Effector CD4-positive, alpha-beta T cell (primary cell): ENCODE measurements at regions not wholly inside any gene's neighbourhood (a gene's known extent, or its start where the extent isn't known, plus 50 kb on each side); places are given as distances from the start of the nearest gene placed in this dataset.

Experiments used
- DNase-seq: peaks from one replicate; pipeline ENCODE4 v3.0.0-alpha.2; 2020

GRCh38 chr11:127678631-127679030, 678.1 kb upstream of the KIRREL3 start:
- no peak for DNase-seq

GRCh38 chr11:127677660-127678425, 677.3 kb upstream of the KIRREL3 start:
- DNase-seq, result no peak

- DNase-seq, result no peak
These were observed 675.0 kb upstream of the KIRREL3 start for GRCh38 chr11:127675581-127675980.

GRCh38 chr11:127674754-127675153, 674.2 kb upstream of the KIRREL3 start:
- DNase-seq, result no peak

- no peak for DNase-seq
These were observed 670.0 kb upstream of the KIRREL3 start for GRCh38 chr11:127670374-127671119.

GRCh38 chr11:127656116-127656836, 655.7 kb upstream of the KIRREL3 start:
- DNase-seq, result no peak

GRCh38 chr11:127653076-127653475, 652.5 kb upstream of the KIRREL3 start:
- DNase-seq, result no peak

GRCh38 chr11:127651888-127652221, 651.3 kb upstream of the KIRREL3 start:
- no peak for DNase-seq

- no peak for DNase-seq
These were observed 650.8 kb upstream of the KIRREL3 start for GRCh38 chr11:127651175-127651887.

- DNase-seq, result no peak
These were observed 649.4 kb upstream of the KIRREL3 start for GRCh38 chr11:127649958-127650357.

- DNase-seq, result no peak
These were observed 648.5 kb upstream of the KIRREL3 start for GRCh38 chr11:127649071-127649470.

- DNase-seq, result no peak
These were observed 648.0 kb upstream of the KIRREL3 start for GRCh38 chr11:127648583-127648982.

GRCh38 chr11:127644366-127644765, 643.8 kb upstream of the KIRREL3 start:
- DNase-seq, result no peak

GRCh38 chr11:127643268-127644058, 642.9 kb upstream of the KIRREL3 start:
- no peak for DNase-seq

- DNase-seq, result no peak
These were observed 640.2 kb upstream of the KIRREL3 start for GRCh38 chr11:127640561-127641451.

- no peak for DNase-seq
These were observed 639.3 kb upstream of the KIRREL3 start for GRCh38 chr11:127639916-127640315.

GRCh38 chr11:127632976-127633680, 632.6 kb upstream of the KIRREL3 start:
- DNase-seq, result no peak

- DNase-seq, result no peak
These were observed 632.0 kb upstream of the KIRREL3 start for GRCh38 chr11:127632546-127632945.

GRCh38 chr11:127631974-127632373, 631.4 kb upstream of the KIRREL3 start:
- no peak for DNase-seq

- no peak for DNase-seq
These were observed 628.6 kb upstream of the KIRREL3 start for GRCh38 chr11:127629200-127629599.

- DNase-seq, result no peak
These were observed 627.9 kb upstream of the KIRREL3 start for GRCh38 chr11:127628458-127628785.
